ENCODE measurements at regions not wholly inside any gene's neighbourhood (a gene's known extent, or its start where the extent isn't known, plus 50 kb on each side); places are given as distances from the start of the nearest gene placed in this dataset.

- no peak for DNase-seq
Measured at GRCh38 chr18:70489571-70489970, 200.7 kb downstream of the SOCS6 start.

GRCh38 chr18:70469916-70470315 is 181.1 kb downstream of the SOCS6 start:
- no peak for DNase-seq

- DNase-seq, result no peak
Measured at GRCh38 chr18:70468861-70469547, 180.2 kb downstream of the SOCS6 start.

- peak in 1 of 2 experiments; percentile 26 for DNase-seq
Measured at GRCh38 chr18:70464343-70465114, 175.7 kb downstream of the SOCS6 start.

GRCh38 chr18:70463085-70463484 is 174.2 kb downstream of the SOCS6 start:
- no peak for DNase-seq

- no peak for DNase-seq
Measured at GRCh38 chr18:70462078-70462439, 173.2 kb downstream of the SOCS6 start.

- no peak for DNase-seq
Measured at GRCh38 chr18:70461323-70462077, 172.7 kb downstream of the SOCS6 start.

- no peak for DNase-seq
Measured at GRCh38 chr18:70459731-70460130, 170.9 kb downstream of the SOCS6 start.

- DNase-seq, result no peak
Measured at GRCh38 chr18:70459251-70459650, 170.4 kb downstream of the SOCS6 start.

- no peak for DNase-seq
Measured at GRCh38 chr18:70457788-70458187, 168.9 kb downstream of the SOCS6 start.

GRCh38 chr18:70457223-70457622 is 168.4 kb downstream of the SOCS6 start:
- no peak for DNase-seq

- no peak for DNase-seq
Measured at GRCh38 chr18:70456376-70456775, 167.5 kb downstream of the SOCS6 start.

GRCh38 chr18:70455731-70456130 is 166.9 kb downstream of the SOCS6 start:
- DNase-seq, result no peak

GRCh38 chr18:70454704-70455322 is 166.0 kb downstream of the SOCS6 start:
- DNase-seq, result peak in 1 of 2 experiments; percentile 31

- no peak for DNase-seq
Measured at GRCh38 chr18:70453058-70453775, 164.4 kb downstream of the SOCS6 start.

- DNase-seq, result no peak
Measured at GRCh38 chr18:70452501-70452900, 163.7 kb downstream of the SOCS6 start.

GRCh38 chr18:70450426-70451253 is 161.8 kb downstream of the SOCS6 start:
- peak in 1 of 2 experiments; percentile 15 for DNase-seq

GRCh38 chr18:70448588-70448987 is 159.7 kb downstream of the SOCS6 start:
- no peak for DNase-seq

GRCh38 chr18:70446063-70446462 is 157.2 kb downstream of the SOCS6 start:
- DNase-seq, result no peak

GRCh38 chr18:70442933-70443332 is 154.1 kb downstream of the SOCS6 start:
- no peak for DNase-seq

- no peak for DNase-seq
Measured at GRCh38 chr18:70432804-70433400, 144.1 kb downstream of the SOCS6 start.
